OCI-M1 (cell line): ENCODE measurements at regions not wholly inside any gene's neighbourhood (a gene's known extent, or its start where the extent isn't known, plus 50 kb on each side); places are given as distances from the start of the nearest gene placed in this dataset.
A peak's percentile ranks its signal among the peaks of the same experiment; 100 is the strongest.

Source experiments
- DNase-seq: peaks from one replicate; lab custom pipeline; 2025; lab: John Stamatoyannopoulos, UW

DNA sequence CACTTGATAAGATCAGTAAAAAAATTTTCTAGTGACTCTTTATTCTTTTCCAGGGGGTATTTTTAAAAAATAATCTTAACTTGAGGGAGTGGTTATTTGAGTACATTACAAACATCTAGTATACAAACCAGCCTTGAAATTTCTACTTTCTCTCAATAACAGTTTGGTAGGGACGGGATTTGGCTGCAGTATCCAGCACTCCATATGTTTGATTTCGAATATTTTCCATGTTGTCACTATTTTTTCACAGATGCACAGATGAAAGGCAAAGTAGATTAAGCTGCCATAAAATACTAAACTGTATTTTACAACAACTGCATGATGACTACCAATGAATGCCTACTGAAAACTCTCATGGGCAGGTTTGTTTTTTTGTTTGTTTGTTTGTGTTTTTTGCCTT is 225.0 kb downstream of the COX7B2 start:
- DNase-seq: no peak

DNA sequence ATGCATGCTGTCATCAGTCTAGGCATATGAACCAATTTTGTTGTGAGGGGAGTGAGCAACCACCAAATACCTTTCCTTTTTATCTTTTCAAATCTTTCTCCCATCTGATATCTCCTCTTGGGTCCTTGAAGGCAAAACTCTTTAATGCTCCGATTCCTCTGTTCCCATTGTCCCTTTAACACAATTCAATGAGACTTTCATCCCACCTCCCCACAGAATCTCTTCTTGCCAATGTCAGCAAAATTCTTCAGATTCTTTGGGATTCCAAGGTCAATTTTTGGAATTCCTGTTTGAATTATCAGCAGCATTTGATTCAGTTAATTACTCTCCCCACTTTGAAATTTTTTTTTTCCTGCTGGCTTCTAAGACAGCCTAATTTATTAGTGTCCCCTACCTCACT is 232.7 kb downstream of the COX7B2 start:
- DNase-seq: no peak

DNA sequence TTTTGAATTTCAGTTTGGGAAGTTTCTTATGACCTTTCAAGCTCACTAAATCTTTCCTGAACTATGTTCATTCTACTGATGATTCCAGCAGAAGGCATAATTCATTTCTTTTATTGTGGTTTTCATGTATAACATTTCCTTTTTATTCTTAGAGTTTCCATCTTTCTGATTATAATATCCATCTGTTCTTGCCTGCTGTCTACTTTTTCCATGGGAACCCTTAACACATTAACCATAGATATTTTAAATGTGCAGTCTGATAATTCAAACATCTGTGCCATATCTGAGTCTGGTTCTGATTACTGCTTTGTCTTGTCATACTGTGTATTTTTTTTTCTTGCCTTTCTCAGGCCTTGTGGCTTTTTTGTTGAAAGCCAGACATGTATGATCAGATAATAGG is 234.7 kb downstream of the COX7B2 start:
- DNase-seq: peak; percentile 45

DNA sequence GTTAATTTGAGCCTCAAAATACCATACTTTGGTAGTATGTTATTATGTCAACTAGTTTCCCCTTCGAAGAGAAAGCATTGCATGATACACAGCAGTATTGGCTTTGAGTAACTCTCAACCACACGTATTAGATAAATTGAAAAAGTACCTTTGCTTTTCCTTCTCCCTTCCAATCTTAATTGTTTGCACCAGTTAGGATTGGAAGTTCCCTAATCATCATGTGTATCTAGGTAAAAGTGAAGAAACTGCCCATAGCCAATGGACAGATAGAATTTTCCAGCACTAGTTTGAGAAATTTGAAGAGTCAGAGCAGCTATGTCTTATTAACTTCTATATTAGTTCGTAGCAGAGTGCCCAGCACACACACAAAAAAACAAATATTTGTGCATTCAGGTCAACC is 241.3 kb downstream of the COX7B2 start:
- DNase-seq: peak; percentile 22

DNA sequence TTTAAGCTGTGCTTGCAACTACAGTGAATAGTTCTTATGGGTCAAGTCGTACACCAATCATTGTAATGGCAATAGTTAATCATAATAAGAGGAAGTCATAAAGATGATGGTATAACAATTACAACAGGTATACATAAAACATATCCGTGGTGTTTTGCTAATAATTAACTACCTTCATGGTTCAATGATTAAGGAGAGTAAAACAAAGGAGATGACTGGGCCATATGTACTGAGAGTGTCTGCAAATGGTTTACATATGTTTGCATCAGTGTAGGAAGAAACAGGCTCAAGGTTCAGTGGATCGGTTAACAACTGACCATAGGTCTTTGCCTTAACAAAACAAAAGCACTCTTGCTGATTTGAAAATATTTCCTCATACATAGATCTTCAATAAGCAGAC is 253.0 kb downstream of the COX7B2 start:
- DNase-seq: no peak

DNA sequence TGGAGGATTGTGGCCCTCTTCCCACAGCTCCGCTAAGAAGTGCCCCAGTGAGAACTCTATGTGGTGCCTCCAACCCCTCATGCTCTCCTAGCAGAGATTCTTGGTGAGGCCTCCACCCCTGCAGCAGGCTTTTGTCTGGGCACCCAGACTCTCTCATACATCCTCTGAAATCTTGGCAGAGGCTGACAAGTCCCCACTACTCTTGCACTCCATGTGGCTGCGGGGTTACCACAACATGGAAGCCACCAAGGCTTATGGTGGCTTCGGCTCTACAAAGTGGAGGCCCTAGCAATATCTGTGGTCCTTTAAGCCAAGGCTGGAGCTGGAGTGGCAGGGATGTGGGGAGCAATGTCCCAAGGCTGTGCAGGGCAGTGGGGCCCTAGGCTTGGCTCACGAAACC is 255.2 kb downstream of the COX7B2 start:
- no peak for DNase-seq

DNA sequence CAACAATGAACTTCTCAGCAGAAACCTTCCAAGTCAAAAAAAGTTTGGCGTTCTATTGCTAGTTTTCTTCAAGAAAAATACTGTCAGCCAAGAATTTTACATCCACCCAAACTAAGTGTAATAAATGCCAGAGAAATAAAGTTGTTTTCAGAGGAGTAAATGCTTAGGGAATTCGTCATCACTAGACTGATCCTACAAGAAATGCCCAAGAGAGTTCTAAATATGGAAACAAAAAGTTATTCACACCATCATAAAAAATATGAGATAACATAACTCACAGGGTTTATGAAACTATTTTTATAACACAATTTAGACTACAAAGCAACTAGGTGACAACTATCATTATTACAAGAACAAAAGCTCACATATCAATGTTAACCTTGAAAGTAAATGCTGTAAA is 259.5 kb upstream of the GABRA2 start:
- no peak for DNase-seq

DNA sequence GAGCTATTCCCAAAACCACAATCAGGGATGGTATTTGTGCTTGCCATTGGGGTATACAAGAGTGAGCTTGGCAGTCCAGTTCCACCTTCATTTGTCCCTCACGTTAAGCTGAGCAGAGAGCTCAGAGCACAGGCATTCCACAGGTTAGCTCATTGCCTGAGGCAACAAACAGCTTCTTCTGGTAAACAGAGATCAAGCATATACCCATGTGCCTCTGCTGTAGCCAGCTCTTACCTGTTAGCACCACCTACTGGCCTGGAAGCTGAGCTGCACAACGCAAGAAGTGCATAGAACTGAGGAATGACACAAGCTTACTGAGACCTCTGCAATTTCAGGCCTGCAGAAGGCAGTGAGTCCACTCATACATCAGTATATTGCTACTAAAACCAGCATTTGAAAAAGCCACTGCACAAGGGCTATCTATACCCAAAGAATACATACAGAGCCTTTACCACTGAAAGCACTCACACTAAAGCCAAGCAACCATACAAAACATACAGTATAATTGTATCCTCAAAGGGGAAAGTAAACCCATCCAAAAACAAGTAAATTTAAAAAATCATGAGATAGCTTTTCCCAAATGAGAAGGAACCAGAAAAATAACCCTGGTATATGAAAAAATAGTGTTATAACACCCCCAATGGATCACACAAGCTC is 258.3 kb upstream of the GABRA2 start:
- DNase-seq: peak; percentile 43

DNA sequence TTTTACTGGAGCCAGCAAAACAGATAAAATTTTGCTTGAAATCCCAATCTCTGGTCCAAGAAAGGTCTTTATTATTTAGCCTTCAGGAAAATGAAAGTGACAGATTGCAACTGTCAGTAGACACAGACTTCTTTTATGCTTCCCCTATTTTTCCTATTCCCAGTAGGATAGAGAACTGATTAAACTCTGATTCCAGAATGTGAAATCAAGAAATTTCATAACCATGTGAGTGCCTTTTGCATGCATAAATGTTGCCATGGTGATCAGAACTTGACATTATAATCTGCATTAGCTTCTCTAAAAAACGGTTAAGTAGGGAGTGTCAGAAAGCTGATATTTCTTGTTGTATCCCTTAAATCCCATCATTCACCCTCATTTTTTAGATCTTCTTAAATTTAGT is 255.2 kb upstream of the GABRA2 start:
- no peak for DNase-seq
